A549 (cell line): ENCODE measurements at regions not wholly inside any gene's neighbourhood (a gene's known extent, or its start where the extent isn't known, plus 50 kb on each side); places are given as distances from the start of the nearest gene placed in this dataset.

Experiments
- BHLHE40 ChIP-seq: IDR thresholded peaks from 2 replicates; pipeline ENCODE4 v1.6.1; 2012; ENCODE audit warnings: low read depth, low read length, inconsistent platforms
- CHD2 ChIP-seq: fragments of 150-350 bp; IDR thresholded peaks from 2 replicates; pipeline ENCODE4 v1.6.1; 2014; ENCODE audit warnings: low read length; ENCODE audit not compliant: partially characterized antibody

GRCh38 chr15:70309716-70310115, 212.0 kb upstream of the TLE3 start:
- TF ChIP-seq BHLHE40 (no peak), CHD2 (no peak)
